ENCODE measurements at regions not wholly inside any gene's neighbourhood (a gene's known extent, or its start where the extent isn't known, plus 50 kb on each side); places are given as distances from the start of the nearest gene placed in this dataset.

GRCh38 chr5:92942762-92943161 is 638.3 kb downstream of the NR2F1-AS1 start:
- no peak for TF ChIP-seq POLR2A (IDR thresholded peaks at IDR 0.05; ENCODE audit: low read length)
- no peak for TF ChIP-seq GATA1 (IDR thresholded peaks at IDR 0.05; ENCODE audit: low read depth, low read length)
